BE2C (cell line): ENCODE measurements at regions not wholly inside any gene's neighbourhood (a gene's known extent, or its start where the extent isn't known, plus 50 kb on each side); places are given as distances from the start of the nearest gene placed in this dataset.

Source experiments
- DNase-seq: peaks from one replicate; pipeline ENCODE4 v3.0.0-alpha.2; 2020
- H3K27me3 ChIP-seq: fragments of 250-450 bp; sonication (Bioruptor Pico); 2 replicates; pipeline ENCODE4 v1.5.1; 2020; ENCODE audit warnings: mild to moderate bottlenecking
- H3K36me3 ChIP-seq: fragments of 250-450 bp; sonication (Bioruptor Pico); 2 replicates; pipeline ENCODE4 v1.5.1; 2020; ENCODE audit warnings: mild to moderate bottlenecking
- H3K4me1 ChIP-seq: fragments of 250-450 bp; sonication (Bioruptor Pico); 2 replicates; pipeline ENCODE4 v1.5.1; 2020
- H3K4me3 ChIP-seq: 2 replicates; pipeline ENCODE4 v1.5.1; 2011; ENCODE audit warnings: low read depth, low read length
- H3K9me3 ChIP-seq: fragments of 250-450 bp; sonication (Bioruptor Pico); 2 replicates; pipeline ENCODE4 v1.5.1; 2020
- TF ChIP-seq, protein P1 (sequence below): IDR thresholded peaks from 2 replicates; pipeline ENCODE4 v1.5.1; 2012; ENCODE audit warnings: mild to moderate bottlenecking, low read depth, low read length

DNA sequence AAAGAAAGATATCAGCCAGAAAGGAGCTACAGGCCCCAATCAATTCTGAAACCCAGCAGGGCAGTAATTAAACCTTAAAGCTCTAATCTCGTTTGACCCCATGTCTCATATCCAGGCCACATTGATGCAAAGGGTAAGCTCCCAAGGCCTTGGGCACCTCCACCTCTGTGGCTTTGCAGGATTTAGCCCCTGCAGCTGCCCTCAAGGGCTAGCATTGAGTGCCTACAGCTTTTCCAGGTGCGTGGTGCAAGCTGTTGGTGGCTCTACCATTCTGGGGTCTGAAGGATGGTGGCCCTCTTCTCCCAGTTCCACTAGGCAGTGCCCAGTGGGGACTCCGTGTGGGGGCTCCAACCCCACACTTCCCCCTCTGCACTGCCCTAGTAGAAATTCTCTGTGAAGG is 429.9 kb downstream of the NPHP4 start:
- Histone ChIP-seq H3K36me3 (no peaks in the 10 kb centered on the region), H3K4me3 (no peak overlapping the region), H3K27me3 (no peaks in the 10 kb centered on the region), H3K4me1 (no peaks in the 10 kb centered on the region), H3K9me3 (no peaks in the 10 kb centered on the region)
- DNase-seq, result no peak
- TF ChIP-seq, protein P1, sequence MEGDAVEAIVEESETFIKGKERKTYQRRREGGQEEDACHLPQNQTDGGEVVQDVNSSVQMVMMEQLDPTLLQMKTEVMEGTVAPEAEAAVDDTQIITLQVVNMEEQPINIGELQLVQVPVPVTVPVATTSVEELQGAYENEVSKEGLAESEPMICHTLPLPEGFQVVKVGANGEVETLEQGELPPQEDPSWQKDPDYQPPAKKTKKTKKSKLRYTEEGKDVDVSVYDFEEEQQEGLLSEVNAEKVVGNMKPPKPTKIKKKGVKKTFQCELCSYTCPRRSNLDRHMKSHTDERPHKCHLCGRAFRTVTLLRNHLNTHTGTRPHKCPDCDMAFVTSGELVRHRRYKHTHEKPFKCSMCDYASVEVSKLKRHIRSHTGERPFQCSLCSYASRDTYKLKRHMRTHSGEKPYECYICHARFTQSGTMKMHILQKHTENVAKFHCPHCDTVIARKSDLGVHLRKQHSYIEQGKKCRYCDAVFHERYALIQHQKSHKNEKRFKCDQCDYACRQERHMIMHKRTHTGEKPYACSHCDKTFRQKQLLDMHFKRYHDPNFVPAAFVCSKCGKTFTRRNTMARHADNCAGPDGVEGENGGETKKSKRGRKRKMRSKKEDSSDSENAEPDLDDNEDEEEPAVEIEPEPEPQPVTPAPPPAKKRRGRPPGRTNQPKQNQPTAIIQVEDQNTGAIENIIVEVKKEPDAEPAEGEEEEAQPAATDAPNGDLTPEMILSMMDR, result no peak

DNA sequence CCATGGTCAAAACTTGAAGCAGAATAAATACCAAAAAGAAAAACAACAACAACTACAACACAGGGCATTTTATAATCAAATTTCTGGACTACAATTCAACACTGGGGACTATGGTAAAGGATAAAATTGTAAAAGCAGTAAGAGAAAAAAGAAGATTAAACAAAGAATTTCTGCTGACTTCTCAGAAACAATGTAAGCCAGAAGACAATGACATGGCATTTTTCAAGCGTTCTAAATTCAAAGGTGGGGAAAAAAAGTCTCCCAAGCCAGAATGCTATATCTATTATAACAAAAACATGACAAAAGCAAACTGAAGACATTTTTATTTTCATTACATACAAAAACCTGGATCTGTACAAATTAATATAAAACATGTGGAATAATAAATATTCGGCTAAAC is 433.1 kb downstream of the NPHP4 start:
- H3K9me3 ChIP-seq, result no peaks in the 10 kb centered on the region
- no peaks in the 10 kb centered on the region for H3K4me1 ChIP-seq
- TF ChIP-seq, protein P1, result no peak
- H3K36me3 ChIP-seq, result no peaks in the 10 kb centered on the region
- DNase-seq, result no peak
- no peaks in the 10 kb centered on the region for H3K27me3 ChIP-seq
- H3K4me3 ChIP-seq, result no peak overlapping the region

DNA sequence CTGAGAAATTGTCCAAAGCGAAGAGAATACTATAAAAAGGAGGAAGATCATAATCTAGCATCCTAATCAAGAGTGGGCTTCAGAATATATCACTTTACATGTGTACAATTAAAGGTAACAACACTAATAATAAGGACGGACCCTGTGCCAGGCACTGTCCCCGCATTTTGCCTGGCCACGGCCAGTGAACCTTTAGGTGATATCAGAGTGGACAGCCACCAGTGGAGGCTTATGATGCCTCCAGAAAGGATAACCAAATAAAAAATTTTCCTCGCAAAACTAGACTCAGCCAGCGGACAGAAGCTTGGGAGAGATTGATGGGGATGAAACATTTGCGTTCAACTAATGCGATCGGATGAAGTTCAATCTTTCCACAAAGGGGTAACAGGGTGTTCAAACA is 436.4 kb downstream of the NPHP4 start:
- no peak overlapping the region for H3K4me3 ChIP-seq
- H3K27me3 ChIP-seq, result no peaks in the 10 kb centered on the region
- DNase-seq, result no peak
- no peaks in the 10 kb centered on the region for H3K9me3 ChIP-seq
- H3K4me1 ChIP-seq, result no peaks in the 10 kb centered on the region
- TF ChIP-seq, protein P1, result no peak
- no peaks in the 10 kb centered on the region for H3K36me3 ChIP-seq

DNA sequence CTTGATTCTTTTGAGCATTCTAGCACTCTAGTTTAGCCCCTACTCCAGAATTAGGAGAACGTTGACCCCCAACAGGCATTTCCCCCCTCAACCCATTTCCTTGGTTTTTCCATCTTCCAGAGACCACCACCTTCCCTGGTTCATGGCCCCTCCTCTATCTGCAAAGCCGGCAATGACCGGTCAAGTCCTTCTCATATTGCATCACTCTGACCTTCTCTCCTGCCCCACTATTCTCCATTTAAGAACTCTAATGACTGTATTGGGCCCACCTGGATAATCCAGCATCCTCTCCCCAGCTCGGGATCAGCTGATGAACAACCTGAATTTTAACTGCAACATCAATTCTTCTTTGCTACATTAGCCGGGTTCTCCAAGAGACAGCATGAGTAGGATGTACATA is 437.4 kb downstream of the NPHP4 start:
- no peak for DNase-seq
- no peaks in the 10 kb centered on the region for H3K36me3 ChIP-seq
- TF ChIP-seq, protein P1, result no peak
- no peaks in the 10 kb centered on the region for H3K9me3 ChIP-seq
- no peaks in the 10 kb centered on the region for H3K27me3 ChIP-seq
- no peaks in the 10 kb centered on the region for H3K4me1 ChIP-seq
- no peak overlapping the region for H3K4me3 ChIP-seq

DNA sequence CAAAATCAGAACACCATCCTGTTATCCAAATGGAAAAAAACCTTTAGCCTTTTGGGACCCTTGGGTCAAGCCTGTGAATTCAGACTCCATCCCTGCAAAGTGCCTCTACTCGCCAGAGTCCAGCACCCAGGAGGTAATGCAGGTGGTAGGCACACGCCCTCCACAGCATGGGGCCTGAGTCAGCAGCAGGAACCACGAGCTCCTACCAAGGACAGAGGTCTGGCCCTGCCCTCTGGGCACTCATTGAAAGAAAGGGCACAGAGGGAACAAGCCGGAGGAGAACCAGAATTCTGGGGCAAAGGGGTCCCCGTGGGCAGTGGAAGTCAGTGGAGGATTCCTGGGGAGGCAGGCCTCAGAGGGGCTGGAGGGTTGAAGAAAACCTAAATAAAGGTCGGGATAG is 438.1 kb downstream of the NPHP4 start:
- TF ChIP-seq, protein P1, result no peak

DNA sequence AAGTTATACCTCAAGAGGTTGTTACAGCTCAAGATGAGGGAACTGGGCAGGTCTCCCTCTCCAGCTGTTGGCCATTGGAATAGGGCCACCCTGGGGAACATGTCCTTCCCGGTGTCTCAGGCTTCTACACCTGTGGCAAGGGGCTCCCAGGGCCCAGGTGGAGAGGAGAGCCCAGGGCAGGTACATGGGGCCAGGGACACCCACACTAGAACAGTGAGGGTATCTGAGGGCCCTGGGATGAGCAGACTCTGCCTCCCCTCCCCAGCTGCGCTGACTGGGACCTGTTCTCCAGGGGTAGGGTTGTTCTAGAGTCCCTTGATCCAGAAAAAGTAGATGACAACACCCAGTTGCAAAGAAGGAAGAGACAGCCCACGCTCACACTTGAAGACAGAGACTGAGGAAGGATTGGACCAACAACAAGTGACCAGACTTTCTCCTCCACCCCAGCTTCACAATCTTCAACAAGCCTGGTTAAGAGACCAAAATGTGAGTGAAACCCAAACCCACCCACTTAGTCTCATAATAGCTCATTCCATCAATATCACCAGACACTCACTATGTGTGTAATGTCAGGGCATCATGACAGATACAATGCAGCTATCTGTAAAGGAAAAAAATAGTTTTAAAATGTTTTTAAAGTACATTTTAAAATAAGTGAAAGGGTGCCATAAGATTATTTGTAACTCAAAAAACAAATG is 439.3 kb downstream of the NPHP4 start:
- Histone ChIP-seq H3K9me3 (no peaks in the 10 kb centered on the region), H3K27me3 (no peaks in the 10 kb centered on the region), H3K4me1 (no peaks in the 10 kb centered on the region), H3K4me3 (no peak overlapping the region), H3K36me3 (no peaks in the 10 kb centered on the region)
- DNase-seq, result no peak
- TF ChIP-seq, protein P1, result no peak

More for the DNA sequence above, 438.1 kb downstream of the NPHP4 start:
- Histone ChIP-seq H3K4me3 (no peak overlapping the region), H3K4me1 (no peaks in the 10 kb centered on the region), H3K9me3 (no peaks in the 10 kb centered on the region), H3K27me3 (no peaks in the 10 kb centered on the region), H3K36me3 (no peaks in the 10 kb centered on the region)
- DNase-seq, result no peak
